Stimulated activated CD8-positive, alpha-beta memory T cell treated with anti-CD3 and anti-CD28 coated beads, Interleukin-12 subunit alpha, Interleukin-12 subunit beta, amount 100 ng/mL, for 4 hours (primary cell): ENCODE measurements at regions not wholly inside any gene's neighbourhood (a gene's known extent, or its start where the extent isn't known, plus 50 kb on each side); places are given as distances from the start of the nearest gene placed in this dataset.
"Not testable (repeated sequence)": the region's sequence is repeated elsewhere in the genome, so short reads cannot be mapped to it uniquely, and the experiment has no call there.

Source experiments
- DNase-seq: peaks from one replicate; pipeline ENCODE4 v3.0.0-alpha.2; 2020; ENCODE audit warnings: low read depth

GRCh38 chrX:4547213-4547836 lies 833.9 kb upstream of the PRKX start:
- peak; percentile 0 for DNase-seq

DNA sequence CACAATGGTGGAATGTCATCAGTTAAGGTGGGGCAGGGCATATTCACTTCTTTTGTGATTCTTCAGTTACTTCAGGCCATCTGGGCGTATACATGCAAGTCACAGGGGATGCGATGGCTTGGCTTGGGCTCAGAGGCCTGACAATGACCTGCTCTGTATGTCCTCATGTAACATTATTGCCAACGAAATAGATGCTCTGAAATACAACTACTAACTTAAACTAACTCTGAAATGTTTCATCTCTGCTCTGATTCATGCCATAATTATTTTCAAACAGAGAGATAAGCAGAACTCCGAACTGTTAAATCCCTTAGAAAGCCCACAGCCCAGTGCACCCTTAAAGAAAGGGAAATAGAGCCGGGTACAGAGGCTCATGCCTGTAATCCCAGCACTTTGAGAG lies 832.7 kb upstream of the PRKX start:
- DNase-seq: not testable (repeated sequence)

- DNase-seq: no peak
These were observed 814.8 kb upstream of the PRKX start for GRCh38 chrX:4528247-4528646.

DNA sequence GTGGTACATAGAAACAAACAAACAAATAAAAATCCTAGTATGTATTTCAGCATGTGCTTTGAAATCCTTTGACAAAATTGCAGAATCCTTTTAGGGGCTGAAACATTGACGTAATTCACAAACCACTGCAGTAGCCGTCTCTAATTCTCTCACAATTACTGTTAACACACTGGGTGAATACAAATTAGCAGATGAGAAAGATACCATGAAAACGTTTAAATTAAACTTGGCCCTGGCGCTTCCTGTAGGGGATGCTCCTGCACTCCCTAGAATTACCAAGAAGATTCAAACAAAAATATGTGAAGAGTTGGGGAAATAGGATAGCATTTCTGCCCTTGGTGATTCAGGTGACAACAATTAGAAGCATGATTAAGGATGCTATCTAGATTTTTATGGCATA lies 772.5 kb upstream of the PRKX start:
- DNase-seq: no peak

- no peak for DNase-seq
These were observed 770.8 kb upstream of the PRKX start for GRCh38 chrX:4484266-4484665.

DNA sequence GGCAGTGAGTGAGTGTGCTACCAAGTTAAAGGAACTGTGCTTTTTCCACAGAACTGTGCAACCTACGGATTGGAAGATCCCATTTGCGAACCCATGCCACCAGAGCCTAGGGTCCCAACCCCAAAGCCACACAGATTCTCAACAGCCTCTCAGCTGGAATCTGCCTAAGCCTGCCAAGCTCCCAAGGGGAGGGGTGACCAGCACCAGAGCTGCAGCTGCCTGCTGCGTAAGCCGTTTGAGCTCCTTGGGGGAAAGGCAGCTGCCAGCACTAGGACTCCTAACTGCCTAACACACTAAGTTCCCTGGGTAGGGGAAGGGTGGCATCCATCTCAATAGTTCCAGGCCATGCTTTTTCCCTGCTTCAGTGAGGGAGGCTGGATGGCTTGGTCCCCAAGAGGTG lies 738.1 kb upstream of the PRKX start:
- no peak for DNase-seq

DNA sequence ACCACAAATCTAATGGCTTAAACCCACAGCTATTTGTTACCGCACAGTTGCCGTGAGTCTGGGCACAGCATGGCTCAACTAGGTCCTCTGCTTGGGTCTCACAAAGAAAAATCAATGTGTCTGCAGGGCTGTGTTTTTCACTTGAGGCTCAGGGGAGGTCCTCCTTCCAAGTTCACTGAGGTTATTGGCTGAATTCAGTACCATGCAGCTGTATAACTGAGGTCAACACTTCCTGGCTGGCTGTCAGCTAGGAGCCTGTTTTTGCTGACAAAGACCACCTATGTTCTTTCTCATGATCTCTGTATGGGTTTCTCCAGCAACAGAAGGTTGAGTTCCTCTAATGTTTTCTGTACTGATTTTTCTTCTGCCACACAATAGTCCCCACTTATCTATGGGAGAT lies 736.7 kb upstream of the PRKX start:
- no peak for DNase-seq

GRCh38 chrX:4435905-4436304 lies 722.5 kb upstream of the PRKX start:
- DNase-seq: no peak

DNA sequence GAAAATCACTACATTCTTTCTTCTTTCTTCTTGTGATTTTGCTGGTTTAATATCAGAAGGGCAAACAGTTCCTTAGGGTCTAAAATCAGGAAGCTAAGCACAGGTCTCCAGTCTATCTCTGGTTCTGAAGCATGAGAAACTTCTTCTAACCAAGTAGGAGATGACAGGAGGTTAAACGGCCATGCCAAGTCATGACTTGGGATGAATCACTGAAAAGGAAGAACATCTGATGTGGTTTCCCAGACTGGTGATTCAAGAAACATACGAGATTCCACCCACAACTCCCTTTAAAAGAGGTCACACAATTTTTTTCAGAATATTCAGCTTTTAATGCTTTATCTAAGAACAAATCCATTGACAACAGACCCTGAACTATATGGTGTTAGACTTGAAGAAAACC lies 684.0 kb upstream of the PRKX start:
- DNase-seq: no peak

- DNase-seq: no peak
These were observed 668.8 kb upstream of the PRKX start for GRCh38 chrX:4382273-4382672.

DNA sequence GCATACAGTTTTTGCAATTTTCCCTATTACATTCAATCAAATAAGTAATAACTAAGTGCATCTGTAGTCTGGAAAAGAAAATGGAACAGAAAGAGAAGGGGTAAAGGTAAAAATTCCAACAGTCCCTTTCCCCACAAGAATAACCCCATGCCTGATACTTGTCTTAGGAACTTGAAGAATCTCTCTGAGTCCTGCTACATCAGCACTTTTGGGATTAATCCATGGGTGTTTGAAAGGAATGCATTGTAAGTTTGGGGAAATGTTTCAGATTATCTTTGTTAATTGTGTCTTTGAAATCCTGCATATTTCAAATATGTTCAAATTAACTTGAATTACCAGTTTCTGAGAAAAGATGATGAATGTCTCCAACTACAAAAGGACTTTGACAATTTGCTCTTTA lies 667.3 kb upstream of the PRKX start:
- no peak for DNase-seq

- DNase-seq: no peak
These were observed 665.6 kb upstream of the PRKX start for GRCh38 chrX:4379071-4379470.

DNA sequence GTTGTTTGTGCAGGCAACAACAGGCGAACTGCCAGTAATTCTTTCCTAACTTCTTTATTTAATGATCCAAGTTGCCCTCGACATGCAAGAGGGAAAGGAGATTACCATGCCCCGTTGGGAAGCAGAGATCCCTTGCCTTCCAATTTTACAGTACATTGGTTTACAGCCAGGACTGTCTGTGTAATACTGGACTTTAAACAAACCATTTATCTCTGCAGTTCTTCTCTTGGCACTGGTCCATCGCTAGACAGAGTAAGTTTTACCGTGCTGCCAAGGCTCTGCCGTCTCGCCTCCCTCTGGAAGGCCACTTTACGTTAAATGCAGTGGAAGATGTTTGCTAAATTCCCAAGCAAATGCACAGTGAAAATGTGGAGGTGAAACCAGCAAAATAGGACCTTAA lies 660.3 kb upstream of the PRKX start:
- no peak for DNase-seq

DNA sequence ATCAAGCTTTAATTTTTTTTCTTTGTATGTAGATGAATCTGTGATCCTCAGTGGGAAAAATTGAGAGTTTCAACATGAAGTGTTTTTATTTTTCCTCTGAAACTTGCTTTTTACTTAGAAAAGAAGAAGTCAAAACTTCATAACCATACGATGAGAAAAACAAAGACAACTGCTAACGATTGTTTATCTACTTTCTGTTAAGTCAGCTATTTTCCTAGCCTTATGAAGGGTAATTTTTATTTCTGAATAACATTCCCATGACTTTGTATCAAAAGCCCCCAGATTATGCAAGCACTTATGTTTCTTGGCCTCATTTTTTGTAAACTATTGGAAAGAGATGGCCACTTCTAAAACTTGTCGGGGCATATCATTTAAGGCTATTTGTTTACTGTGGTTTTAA lies 645.1 kb upstream of the PRKX start:
- DNase-seq: no peak

GRCh38 chrX:4322916-4323315 lies 609.5 kb upstream of the PRKX start:
- DNase-seq: no peak

GRCh38 chrX:4320436-4320947 lies 607.0 kb upstream of the PRKX start:
- no peak for DNase-seq

GRCh38 chrX:4315891-4316290 lies 602.4 kb upstream of the PRKX start:
- no peak for DNase-seq

DNA sequence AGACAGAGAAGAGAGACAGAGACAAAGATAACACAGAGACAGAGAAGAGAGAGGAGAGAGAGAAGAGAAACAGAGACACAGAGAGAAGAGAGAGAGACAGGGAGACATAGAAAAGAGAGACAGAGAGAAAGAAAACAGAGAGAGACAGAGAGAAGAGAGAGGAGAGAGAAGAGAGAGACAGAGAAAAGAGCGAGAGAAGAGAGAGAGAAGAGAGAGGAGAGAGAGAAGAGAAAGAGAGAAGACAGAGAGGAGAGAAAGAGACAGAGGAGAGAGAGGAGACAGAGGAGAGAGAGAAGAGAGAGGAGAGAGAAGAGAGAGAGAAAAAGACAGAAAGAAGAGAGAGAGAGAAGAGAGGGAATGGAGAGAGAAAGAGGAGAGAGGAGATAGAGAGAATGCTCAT lies 601.1 kb upstream of the PRKX start:
- DNase-seq: no peak

DNA sequence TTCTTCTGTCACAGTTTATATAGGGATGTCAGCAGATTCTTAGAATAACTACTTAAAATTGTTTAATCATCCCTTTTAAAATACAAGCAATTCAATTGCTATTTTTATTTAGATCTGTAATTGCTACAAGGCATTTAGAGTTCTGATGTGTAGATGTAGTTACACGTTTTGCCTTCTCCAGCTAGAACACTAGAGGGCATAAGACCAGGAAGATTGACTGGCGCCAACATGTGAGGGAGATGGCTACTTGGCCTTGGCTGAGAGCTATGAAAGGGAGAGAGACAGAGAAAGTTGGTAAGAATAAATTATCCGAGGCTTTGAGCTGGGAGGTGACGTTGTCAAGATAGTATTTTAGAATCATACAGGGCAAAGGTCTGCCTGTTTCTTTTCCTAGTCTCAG lies 563.7 kb upstream of the PRKX start:
- DNase-seq: no peak

DNA sequence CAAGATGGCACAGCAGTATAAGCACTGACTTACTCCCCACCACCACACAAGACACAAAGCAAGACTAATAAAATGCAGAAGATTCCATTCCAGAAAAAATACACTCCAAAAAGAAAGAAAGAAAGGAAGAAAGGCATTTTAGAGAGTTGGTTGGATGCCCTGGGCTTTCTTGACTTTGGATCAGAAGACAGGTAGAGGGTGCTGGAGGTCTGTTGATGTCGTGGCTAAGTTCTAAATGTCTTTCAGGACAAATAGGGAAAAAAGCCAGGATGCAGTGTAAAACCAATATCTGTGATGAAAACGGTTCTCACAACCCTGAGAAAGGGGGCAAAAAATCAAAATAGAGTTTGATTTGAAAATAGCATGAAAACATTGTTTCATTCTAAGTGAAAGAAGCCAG lies 555.2 kb upstream of the PRKX start:
- DNase-seq: no peak

- no peak for DNase-seq
These were observed 551.6 kb upstream of the PRKX start for GRCh38 chrX:4265036-4265435.

DNA sequence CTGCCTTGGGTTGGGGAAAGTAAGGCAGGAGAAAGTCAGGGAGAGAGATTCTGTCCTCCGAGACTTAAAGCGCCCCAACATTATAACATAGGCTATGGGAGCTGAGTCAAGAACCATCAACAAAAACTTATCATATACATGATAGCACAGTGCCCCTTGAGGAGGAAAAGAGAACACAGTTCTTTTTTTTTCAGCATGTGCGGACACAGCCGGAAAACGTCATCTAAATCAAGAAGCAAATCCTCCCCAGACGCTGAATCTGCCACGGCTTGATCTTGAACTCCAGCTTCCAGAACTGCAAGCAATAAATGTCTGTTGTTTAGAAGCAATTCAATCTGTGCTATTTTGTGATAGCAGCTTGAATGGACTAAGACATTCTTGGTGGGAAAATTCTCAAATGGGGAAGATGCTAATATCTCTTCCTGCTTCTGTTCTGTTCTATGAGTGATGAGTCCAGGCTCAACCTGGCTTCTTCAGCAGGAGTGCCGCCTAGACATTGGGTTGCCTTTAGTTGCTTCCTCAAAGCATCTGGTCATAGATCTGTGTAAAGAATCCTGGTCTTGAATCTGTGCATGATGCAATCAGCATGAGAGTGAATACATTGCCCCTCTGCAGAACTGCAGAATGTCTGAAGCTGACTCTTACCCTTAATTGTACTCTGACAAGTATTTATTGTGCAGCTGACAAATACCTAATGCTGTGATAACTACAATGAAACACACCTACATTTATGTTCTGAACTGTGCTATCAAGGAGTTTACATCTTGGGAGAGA lies 549.8 kb upstream of the PRKX start:
- no peak for DNase-seq

GRCh38 chrX:4253092-4253491 lies 539.6 kb upstream of the PRKX start:
- DNase-seq: no peak

DNA sequence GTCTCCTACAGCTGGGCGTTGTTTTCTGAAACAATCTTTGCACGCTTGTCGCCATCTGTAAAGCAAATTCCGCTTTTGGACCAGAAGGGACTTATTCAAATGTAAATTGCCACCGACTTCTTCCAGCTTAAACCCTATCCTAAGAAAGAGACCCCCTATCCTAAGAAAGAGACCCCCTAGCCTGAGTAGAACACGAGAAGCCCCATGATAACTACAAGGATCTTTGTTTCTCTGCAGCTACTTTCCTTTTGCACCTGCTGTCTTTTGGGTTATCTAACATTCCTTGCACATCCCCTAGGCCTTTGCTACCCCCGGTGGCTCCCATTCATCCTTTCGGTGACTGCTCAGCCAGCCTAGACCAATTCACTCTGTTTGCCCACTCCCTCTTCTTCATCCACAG lies 536.0 kb upstream of the PRKX start:
- no peak for DNase-seq
